ENCODE measurements at regions not wholly inside any gene's neighbourhood (a gene's known extent, or its start where the extent isn't known, plus 50 kb on each side); places are given as distances from the start of the nearest gene placed in this dataset.

DNA sequence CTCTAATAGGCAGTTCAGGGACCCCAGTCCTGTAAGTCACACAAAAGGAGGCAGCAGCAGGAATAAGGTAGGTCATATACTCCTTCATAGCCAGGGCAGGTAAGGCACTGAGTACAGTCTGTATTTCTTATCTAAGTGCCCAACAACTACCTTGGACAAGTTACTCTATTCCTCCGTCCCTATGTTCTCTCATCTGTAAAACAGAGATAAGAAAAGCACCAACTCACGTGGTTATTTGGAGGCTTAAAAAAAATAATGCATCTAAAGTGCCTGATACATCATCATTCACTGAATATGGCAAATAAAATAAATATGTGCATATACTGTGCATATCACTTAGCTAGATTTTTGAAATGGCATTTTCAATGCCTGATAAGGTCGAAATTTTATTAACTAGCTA, 298.1 kb upstream of the CDYL start:
- TF ChIP-seq EP300 (IDR thresholded peaks at IDR 0.05) (no peak), POLR2AphosphoS5 (IDR thresholded peaks at IDR 0.05) (no peak)

Measured in stomach (tissue), 4 donors.